ENCODE measurements at regions not wholly inside any gene's neighbourhood (a gene's known extent, or its start where the extent isn't known, plus 50 kb on each side); places are given as distances from the start of the nearest gene placed in this dataset.
A peak's percentile ranks its signal among the peaks of the same experiment; 100 is the strongest.

GRCh38 chr18:40613721-40614120, 1341.3 kb upstream of the PIK3C3 start:
- H3K27ac ChIP-seq: no peak overlapping the region
- H3K36me3 ChIP-seq: no peaks in the 10 kb centered on the region
- H3K4me1 ChIP-seq: no peaks in the 10 kb centered on the region
- H3K4me3 ChIP-seq: no peak overlapping the region
- no peaks in the 10 kb centered on the region for H3K27me3 ChIP-seq
- H3K9me3 ChIP-seq: no peaks in the 10 kb centered on the region
- TF ChIP-seq POLR2A (IDR thresholded peaks at IDR 0.05) (no peak), CTCF (IDR thresholded peaks at IDR 0.05) (no peak)
- DNase-seq: no peak

GRCh38 chr18:40612356-40612755, 1342.7 kb upstream of the PIK3C3 start:
- Histone ChIP-seq H3K36me3 (no peaks in the 10 kb centered on the region), H3K9me3 (no peaks in the 10 kb centered on the region), H3K4me1 (no peaks in the 10 kb centered on the region), H3K27ac (no peak overlapping the region), H3K4me3 (no peak overlapping the region), H3K27me3 (no peaks in the 10 kb centered on the region)
- DNase-seq: no peak
- TF ChIP-seq POLR2A (IDR thresholded peaks at IDR 0.05) (no peak), CTCF (IDR thresholded peaks at IDR 0.05) (no peak)

- Histone ChIP-seq H3K27me3 (no peaks in the 10 kb centered on the region), H3K36me3 (no peaks in the 10 kb centered on the region), H3K4me1 (no peaks in the 10 kb centered on the region), H3K27ac (no peak overlapping the region), H3K9me3 (no peaks in the 10 kb centered on the region), H3K4me3 (no peak overlapping the region)
- DNase-seq: no peak
- TF ChIP-seq POLR2A (IDR thresholded peaks at IDR 0.05) (no peak), CTCF (IDR thresholded peaks at IDR 0.05) (no peak)
These were observed 1346.8 kb upstream of the PIK3C3 start for GRCh38 chr18:40608226-40608625.

GRCh38 chr18:40607542-40608148, 1347.4 kb upstream of the PIK3C3 start:
- TF ChIP-seq POLR2A (IDR thresholded peaks at IDR 0.05): no peak
- no peak for TF ChIP-seq CTCF (IDR thresholded peaks at IDR 0.05)
- Histone ChIP-seq H3K4me1 (no peaks in the 10 kb centered on the region), H3K4me3 (no peak overlapping the region), H3K9me3 (no peaks in the 10 kb centered on the region), H3K27me3 (no peaks in the 10 kb centered on the region), H3K27ac (no peak overlapping the region), H3K36me3 (no peaks in the 10 kb centered on the region)
- no peak for DNase-seq

GRCh38 chr18:40606996-40607395, 1348.0 kb upstream of the PIK3C3 start:
- no peak overlapping the region for H3K4me3 ChIP-seq
- H3K4me1 ChIP-seq: no peaks in the 10 kb centered on the region
- H3K27me3 ChIP-seq: no peaks in the 10 kb centered on the region
- H3K9me3 ChIP-seq: no peaks in the 10 kb centered on the region
- no peak overlapping the region for H3K27ac ChIP-seq
- no peak for DNase-seq
- no peaks in the 10 kb centered on the region for H3K36me3 ChIP-seq
- no peak for TF ChIP-seq POLR2A (IDR thresholded peaks at IDR 0.05)
- no peak for TF ChIP-seq CTCF (IDR thresholded peaks at IDR 0.05)

GRCh38 chr18:40583671-40584070, 1371.4 kb upstream of the PIK3C3 start:
- no peaks in the 10 kb centered on the region for H3K4me1 ChIP-seq
- DNase-seq: peak in 1 of 3 donors; percentile 31
- no peaks in the 10 kb centered on the region for H3K27me3 ChIP-seq
- no peak overlapping the region for H3K4me3 ChIP-seq
- TF ChIP-seq POLR2A (IDR thresholded peaks at IDR 0.05) (no peak), CTCF (IDR thresholded peaks at IDR 0.05) (no peak)
- no peak overlapping the region for H3K27ac ChIP-seq
- no peaks in the 10 kb centered on the region for H3K36me3 ChIP-seq
- no peaks in the 10 kb centered on the region for H3K9me3 ChIP-seq

Data from Peyer's patch (tissue), 4 donors.